ENCODE measurements at regions not wholly inside any gene's neighbourhood (a gene's known extent, or its start where the extent isn't known, plus 50 kb on each side); places are given as distances from the start of the nearest gene placed in this dataset.
"Not testable (repeated sequence)": the region's sequence is repeated elsewhere in the genome, so short reads cannot be mapped to it uniquely, and the experiment has no call there.

GRCh38 chr21:27921421-27921820 lies 954.5 kb upstream of the ADAMTS5 start:
- not testable (repeated sequence) for ATAC-seq, H3K27ac ChIP-seq, H3K4me3 ChIP-seq, H3K9me3 ChIP-seq, H3K27me3 ChIP-seq, H3K36me3 ChIP-seq, H3K4me1 ChIP-seq
- 79 to 85% methylated on average over 1 of the region's 1 CpG for WGBS, 2 donors (ENCODE audit: low coverage in 1 of 2)

GRCh38 chr21:27917966-27918365 lies 951.1 kb upstream of the ADAMTS5 start:
- not testable (repeated sequence) for ATAC-seq, H3K4me3 ChIP-seq, H3K4me1 ChIP-seq, H3K27me3 ChIP-seq, H3K36me3 ChIP-seq, H3K9me3 ChIP-seq, H3K27ac ChIP-seq

- not testable (repeated sequence) for H3K9me3 ChIP-seq, H3K27me3 ChIP-seq, H3K4me1 ChIP-seq, H3K27ac ChIP-seq, H3K36me3 ChIP-seq, ATAC-seq, H3K4me3 ChIP-seq
- WGBS, 2 donors (ENCODE audit: low coverage in 1 of 2) = 92 to 100% methylated on average over 2 of the region's 2 CpGs
Measured at GRCh38 chr21:27916326-27916725, 949.4 kb upstream of the ADAMTS5 start.

GRCh38 chr21:27912133-27912532 lies 945.2 kb upstream of the ADAMTS5 start:
- H3K36me3 ChIP-seq, H3K27ac ChIP-seq, H3K4me1 ChIP-seq, H3K27me3 ChIP-seq, H3K9me3 ChIP-seq, H3K4me3 ChIP-seq, ATAC-seq: not testable (repeated sequence)
- WGBS, 2 donors (ENCODE audit: low coverage in 1 of 2) = 75 to 94% methylated on average over 2 of the region's 2 CpGs

GRCh38 chr21:27909487-27909886 lies 942.6 kb upstream of the ADAMTS5 start:
- H3K27me3 ChIP-seq, H3K4me1 ChIP-seq, ATAC-seq, H3K9me3 ChIP-seq, H3K27ac ChIP-seq, H3K36me3 ChIP-seq, H3K4me3 ChIP-seq: not testable (repeated sequence)

- not testable (repeated sequence) for H3K9me3 ChIP-seq, H3K27me3 ChIP-seq, ATAC-seq, H3K4me3 ChIP-seq, H3K36me3 ChIP-seq, H3K27ac ChIP-seq, H3K4me1 ChIP-seq
- 82 to 90% methylated on average over 2 to 4 of the region's 4 CpGs for WGBS, 2 donors (ENCODE audit: low coverage in 1 of 2)
Measured at GRCh38 chr21:27908816-27909215, 941.9 kb upstream of the ADAMTS5 start.

GRCh38 chr21:27902904-27903303 lies 936.0 kb upstream of the ADAMTS5 start:
- not testable (repeated sequence) for H3K4me1 ChIP-seq, H3K4me3 ChIP-seq, H3K27me3 ChIP-seq, H3K9me3 ChIP-seq, H3K27ac ChIP-seq, H3K36me3 ChIP-seq, ATAC-seq
- peak; percentile 44 for TF ChIP-seq POLR2AphosphoS5 (IDR thresholded peaks at IDR 0.05)
- WGBS, 2 donors (ENCODE audit: low coverage in 1 of 2) = 49 to 67% methylated on average over 2 of the region's 2 CpGs

- not testable (repeated sequence) for H3K9me3 ChIP-seq, H3K27me3 ChIP-seq, H3K36me3 ChIP-seq, H3K4me1 ChIP-seq, H3K27ac ChIP-seq, ATAC-seq, H3K4me3 ChIP-seq
- WGBS, 2 donors (ENCODE audit: low coverage in 1 of 2) = 51 to 83% methylated on average over 1 to 2 of the region's 3 CpGs
Measured at GRCh38 chr21:27893619-27894018, 926.7 kb upstream of the ADAMTS5 start.

GRCh38 chr21:27891495-27891894 lies 924.6 kb upstream of the ADAMTS5 start:
- H3K27me3 ChIP-seq, H3K4me3 ChIP-seq, ATAC-seq, H3K27ac ChIP-seq, H3K36me3 ChIP-seq, H3K9me3 ChIP-seq, H3K4me1 ChIP-seq: not testable (repeated sequence)
- WGBS, 2 donors (ENCODE audit: low coverage in 1 of 2) = 46 to 56% methylated on average over 4 of the region's 4 CpGs

GRCh38 chr21:27887808-27888455 lies 921.0 kb upstream of the ADAMTS5 start:
- WGBS, 2 donors (ENCODE audit: low coverage in 1 of 2) = 75 to 88% methylated on average over 1 of the region's 1 CpG
- H3K27me3 ChIP-seq, H3K4me1 ChIP-seq, H3K4me3 ChIP-seq, H3K36me3 ChIP-seq, ATAC-seq, H3K27ac ChIP-seq, H3K9me3 ChIP-seq: not testable (repeated sequence)

GRCh38 chr21:27885296-27885711 lies 918.4 kb upstream of the ADAMTS5 start:
- Histone ChIP-seq H3K9me3 (no peaks in the 10 kb centered on the region), H3K4me1 (no peaks in the 10 kb centered on the region), H3K27ac (no peak overlapping the region), H3K36me3 (no peaks in the 10 kb centered on the region), H3K4me3 (no peak overlapping the region), H3K27me3 (no peaks in the 10 kb centered on the region)
- TF ChIP-seq POLR2AphosphoS5 (IDR thresholded peaks at IDR 0.05) (no peak), POLR2A (IDR thresholded peaks at IDR 0.05) (no peak), EP300 (IDR thresholded peaks at IDR 0.05) (no peak), CTCF (IDR thresholded peaks at IDR 0.05) (no peak)
- no peak for ATAC-seq
- WGBS, 2 donors (ENCODE audit: low coverage in 1 of 2) = 97 to 100% methylated on average over 1 to 5 of the region's 31 CpGs

GRCh38 chr21:27881331-27881730 lies 914.4 kb upstream of the ADAMTS5 start:
- not testable (repeated sequence) for H3K4me1 ChIP-seq, H3K27ac ChIP-seq, H3K9me3 ChIP-seq, H3K36me3 ChIP-seq, H3K4me3 ChIP-seq, H3K27me3 ChIP-seq, ATAC-seq
- 0 to 38% methylated on average over 1 to 2 of the region's 3 CpGs for WGBS, 2 donors (ENCODE audit: low coverage in 1 of 2)

GRCh38 chr21:27872411-27872810 lies 905.5 kb upstream of the ADAMTS5 start:
- not testable (repeated sequence) for H3K4me3 ChIP-seq, H3K4me1 ChIP-seq, H3K27me3 ChIP-seq, H3K27ac ChIP-seq, H3K9me3 ChIP-seq, ATAC-seq, H3K36me3 ChIP-seq
- 28% methylated on average over 2 of the region's 2 CpGs; no CpG with 5 or more reads in 1 of the 2 donors for WGBS, 2 donors (ENCODE audit: low coverage in 1 of 2)
